DMS 273 (cell line): ENCODE measurements at regions not wholly inside any gene's neighbourhood (a gene's known extent, or its start where the extent isn't known, plus 50 kb on each side); places are given as distances from the start of the nearest gene placed in this dataset.

Experiments
- DNase-seq: peaks from one replicate; lab custom pipeline; 2025; ENCODE audit not compliant: unreplicated experiment; lab: John Stamatoyannopoulos, UW

DNA sequence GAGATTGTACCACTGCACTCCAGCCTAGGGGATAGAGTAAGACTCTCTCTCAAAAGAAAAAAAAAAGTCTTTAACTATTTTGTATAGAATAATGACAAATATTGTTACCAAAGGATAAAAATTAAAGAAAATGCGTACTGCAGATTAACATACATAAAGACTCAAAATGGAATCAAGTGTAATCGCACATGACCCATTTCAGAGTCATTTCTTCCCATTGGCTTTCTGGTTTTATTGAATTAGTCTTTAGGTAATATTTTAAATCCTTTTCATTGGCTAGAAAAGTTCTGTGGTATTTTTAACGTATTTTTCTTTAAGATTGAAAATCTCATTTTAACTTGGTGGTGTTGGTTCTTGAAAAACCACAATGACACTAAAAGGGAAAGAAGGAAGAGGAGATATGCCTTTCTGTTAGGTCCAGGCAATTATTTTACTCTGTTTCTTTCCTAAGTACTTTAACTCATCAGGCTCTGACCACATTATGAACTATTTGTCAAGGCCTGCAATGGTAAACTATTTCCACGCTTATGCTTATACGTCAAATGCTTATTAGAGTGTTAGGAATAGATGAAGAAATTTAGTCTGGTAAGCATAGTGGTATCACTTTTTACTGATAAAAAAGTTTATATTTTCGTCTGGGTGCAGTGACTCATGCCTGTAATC lies 52.3 kb downstream of the PLEKHG1 start:
- no peak for DNase-seq

- no peak for DNase-seq
These were observed 53.3 kb downstream of the PLEKHG1 start for GRCh38 chr6:150652848-150653613.

GRCh38 chr6:150654608-150655007 lies 54.9 kb downstream of the PLEKHG1 start:
- peak; percentile 15 for DNase-seq

GRCh38 chr6:150656156-150656555 lies 56.5 kb downstream of the PLEKHG1 start:
- no peak for DNase-seq

GRCh38 chr6:150658421-150658820 lies 58.7 kb downstream of the PLEKHG1 start:
- no peak for DNase-seq

DNA sequence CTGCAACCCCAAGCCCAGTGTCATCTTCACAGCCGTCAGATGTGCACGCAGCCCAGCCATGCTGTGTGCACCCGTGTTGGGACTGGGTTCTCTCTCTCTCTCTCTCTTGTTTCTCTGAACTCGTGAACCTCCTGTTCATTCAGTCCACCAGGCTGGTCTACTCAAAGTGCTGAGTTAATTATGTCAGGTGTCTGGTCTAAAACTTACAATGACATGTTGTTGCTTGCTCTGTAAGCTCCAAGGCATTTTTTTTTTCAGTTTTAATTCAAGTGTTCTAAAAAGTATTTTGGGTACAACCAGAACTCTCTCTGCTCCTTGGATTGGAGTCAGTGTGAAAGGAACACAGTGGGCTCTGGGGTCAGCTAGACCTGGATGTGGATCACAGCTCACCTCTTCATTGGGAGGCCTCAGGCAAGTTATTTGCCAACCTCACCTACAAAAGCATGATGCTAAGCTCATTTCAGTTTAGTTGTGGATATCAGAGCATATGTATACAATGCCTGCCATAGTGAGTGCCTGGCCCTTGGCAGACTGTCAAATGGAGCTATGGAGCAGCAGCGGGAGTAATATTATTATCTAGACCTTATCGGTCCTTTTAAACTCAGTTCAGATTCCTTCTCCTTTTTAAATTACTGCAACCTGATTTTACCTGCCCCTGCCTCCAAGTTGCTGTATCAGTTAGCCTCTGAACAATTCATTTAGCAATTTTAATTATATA lies 59.5 kb downstream of the PLEKHG1 start:
- peak; percentile 64 for DNase-seq

- no peak for DNase-seq
These were observed 61.7 kb downstream of the PLEKHG1 start for GRCh38 chr6:150661216-150662007.

- DNase-seq: no peak
These were observed 63.1 kb downstream of the PLEKHG1 start for GRCh38 chr6:150662814-150663213.

DNA sequence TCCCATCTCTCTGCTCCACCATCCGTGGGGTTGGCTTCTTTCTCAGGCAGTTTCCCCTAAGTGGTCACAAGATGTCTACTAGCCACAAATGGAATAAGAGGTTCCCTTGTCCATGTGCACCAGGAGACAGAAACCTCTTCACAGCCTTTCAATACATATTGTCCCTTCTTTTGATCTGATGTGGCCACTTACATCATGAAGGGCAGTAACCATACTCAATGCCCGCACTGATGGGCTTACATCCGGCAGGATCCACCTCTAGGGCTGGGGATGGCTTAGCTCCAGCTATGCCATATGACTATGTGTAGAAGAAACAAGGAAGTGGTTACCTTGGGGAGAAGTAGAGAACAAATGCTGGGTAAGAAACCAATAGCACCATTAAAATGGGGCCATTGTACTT lies 64.4 kb downstream of the PLEKHG1 start:
- DNase-seq: no peak

DNA sequence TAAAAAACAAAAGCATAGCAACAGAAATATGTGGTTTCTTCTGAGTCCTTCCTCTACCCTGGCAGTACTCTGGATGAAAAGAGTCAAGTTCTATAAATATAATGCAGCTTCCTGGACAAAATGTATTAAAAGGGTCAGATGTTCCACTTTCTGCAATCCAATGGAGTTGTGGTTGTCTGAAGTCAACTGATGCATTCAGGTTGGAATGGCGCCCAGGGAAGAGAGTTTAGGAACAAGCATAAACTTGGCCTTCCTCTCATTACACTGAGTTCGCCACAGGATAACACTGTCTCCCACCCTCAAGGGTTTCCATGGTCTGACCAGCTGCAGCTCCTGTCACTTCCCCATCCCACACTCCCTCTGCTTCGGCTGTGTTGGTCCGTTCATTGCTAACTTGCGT lies 66.4 kb downstream of the PLEKHG1 start:
- peak; percentile 6 for DNase-seq

- DNase-seq: no peak
These were observed 67.7 kb downstream of the PLEKHG1 start for GRCh38 chr6:150667359-150667758.

- DNase-seq: peak; percentile 88
These were observed 68.5 kb downstream of the PLEKHG1 start for GRCh38 chr6:150667977-150668716.

DNA sequence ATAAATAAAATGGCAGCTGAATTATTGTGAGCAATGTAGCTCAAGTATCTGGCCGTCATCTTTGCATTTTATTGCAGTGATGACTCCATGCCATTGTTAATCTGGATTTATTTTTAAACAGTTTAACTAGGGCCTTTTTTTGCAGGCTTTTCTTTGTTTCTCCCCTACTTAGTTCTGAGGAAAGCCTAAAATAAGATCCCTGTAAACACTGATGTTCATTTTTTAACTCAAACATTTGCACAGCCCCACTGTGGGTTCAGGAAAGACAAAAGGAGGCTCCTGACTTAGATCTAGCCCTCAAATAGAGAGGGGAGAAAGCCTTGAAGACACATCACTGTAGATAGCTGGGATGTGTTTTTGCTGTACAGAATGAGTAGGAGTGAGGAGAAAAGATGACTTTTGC lies 69.2 kb downstream of the PLEKHG1 start:
- DNase-seq: no peak

- no peak for DNase-seq
These were observed 70.6 kb downstream of the PLEKHG1 start for GRCh38 chr6:150670311-150670710.

GRCh38 chr6:150672800-150673199 lies 73.1 kb downstream of the PLEKHG1 start:
- no peak for DNase-seq

GRCh38 chr6:150673720-150674346 lies 74.1 kb downstream of the PLEKHG1 start:
- no peak for DNase-seq

DNA sequence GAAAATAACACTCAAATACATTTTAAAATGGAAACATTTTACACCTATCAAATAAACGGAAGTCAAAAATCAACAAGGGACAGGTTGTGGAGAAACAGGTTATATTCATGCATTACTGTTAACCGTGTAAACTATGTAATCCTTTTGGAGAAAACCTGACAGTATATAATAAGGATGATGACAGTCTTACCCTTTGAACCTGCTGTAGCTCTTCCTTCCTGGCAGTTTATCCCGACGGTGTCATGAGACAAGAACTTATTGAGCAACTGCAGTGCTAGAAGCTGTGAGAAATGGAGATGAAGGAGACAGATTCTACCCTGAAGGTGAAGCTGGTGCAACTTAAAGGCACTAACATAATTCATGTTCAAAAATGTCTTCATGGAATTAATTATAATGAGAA lies 76.7 kb downstream of the PLEKHG1 start:
- DNase-seq: no peak

- DNase-seq: no peak
These were observed 77.1 kb downstream of the PLEKHG1 start for GRCh38 chr6:150676772-150677171.

- peak; percentile 10 for DNase-seq
These were observed 80.8 kb downstream of the PLEKHG1 start for GRCh38 chr6:150680510-150680909.
